Hindlimb muscle (tissue), 1 donor: ENCODE measurements at regions not wholly inside any gene's neighbourhood (a gene's known extent, or its start where the extent isn't known, plus 50 kb on each side); places are given as distances from the start of the nearest gene placed in this dataset.
"Not testable (repeated sequence)": the region's sequence is repeated elsewhere in the genome, so short reads cannot be mapped to it uniquely, and the experiment has no call there.

Source experiments
- DNase-seq: peaks from one replicate; pipeline ENCODE4 v3.0.0-alpha.2; 2013

DNA sequence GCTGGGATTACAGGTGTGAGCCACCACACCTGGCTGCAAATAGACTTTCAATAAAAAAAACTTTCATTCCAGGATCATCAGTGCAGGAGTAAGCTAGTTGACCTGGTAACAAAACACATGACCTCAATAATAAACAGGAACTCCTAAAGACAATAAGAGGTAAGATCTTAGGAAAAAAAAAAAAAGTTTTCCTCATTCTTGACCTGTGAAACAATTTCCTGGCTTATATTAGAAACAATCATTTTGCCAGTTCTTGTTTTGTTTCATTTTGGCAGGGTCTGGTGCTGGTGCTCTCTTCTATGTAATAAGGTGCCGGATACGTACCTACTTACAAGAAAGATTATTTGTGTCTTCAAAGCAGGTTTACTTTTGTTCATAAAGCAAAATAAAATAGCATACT, 90.6 kb upstream of the AMN1 start:
- DNase-seq: no peak

DNA sequence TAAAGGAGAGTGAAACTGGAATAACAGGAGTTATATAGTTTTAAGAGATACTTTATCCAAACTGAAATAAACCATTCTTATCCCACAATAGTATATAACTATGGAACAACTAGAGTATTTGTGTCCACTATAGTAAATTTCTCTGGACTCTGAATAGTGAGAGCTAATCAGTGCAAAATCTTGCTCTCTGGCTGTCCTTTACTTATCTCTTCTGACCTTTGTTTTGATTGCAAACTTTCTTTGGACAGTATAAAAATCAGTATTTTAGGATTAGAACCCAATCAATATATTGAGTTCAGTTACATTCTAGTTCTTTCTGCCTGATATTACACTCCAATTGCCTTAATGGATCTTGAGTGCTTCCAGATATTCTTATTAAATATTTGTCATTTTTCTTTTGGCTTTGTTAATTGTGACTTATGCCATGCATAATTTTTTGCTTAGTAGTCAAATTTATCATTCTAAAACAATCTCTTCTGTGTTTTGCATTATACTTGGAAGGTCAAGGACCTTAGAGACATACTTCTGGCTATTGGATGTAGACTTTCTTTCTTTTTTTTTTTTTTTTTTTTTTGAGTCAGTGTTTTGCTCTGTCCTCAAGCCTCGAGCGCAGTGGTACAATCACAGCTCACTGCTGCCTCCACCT, 89.9 kb upstream of the AMN1 start:
- DNase-seq: no peak

DNA sequence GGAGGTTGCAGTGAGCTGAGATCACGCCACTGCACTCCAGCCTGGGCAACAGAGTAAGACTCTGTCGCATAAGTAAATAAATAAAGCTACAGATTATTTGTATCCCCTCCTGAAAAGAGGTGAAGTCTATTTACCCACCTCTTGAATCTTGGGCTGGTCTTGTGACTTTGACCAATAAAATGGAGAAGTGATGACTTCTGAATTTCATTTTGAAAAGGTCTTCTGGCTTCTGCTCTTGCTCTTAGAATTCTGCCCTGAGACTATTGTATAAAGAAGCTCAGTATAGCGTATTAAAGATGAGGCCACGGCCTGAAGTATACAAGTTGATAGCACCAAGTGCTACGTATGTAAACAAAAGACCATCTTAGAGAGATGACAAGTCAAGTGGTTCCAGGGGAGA, 88.3 kb upstream of the AMN1 start:
- DNase-seq: no peak

DNA sequence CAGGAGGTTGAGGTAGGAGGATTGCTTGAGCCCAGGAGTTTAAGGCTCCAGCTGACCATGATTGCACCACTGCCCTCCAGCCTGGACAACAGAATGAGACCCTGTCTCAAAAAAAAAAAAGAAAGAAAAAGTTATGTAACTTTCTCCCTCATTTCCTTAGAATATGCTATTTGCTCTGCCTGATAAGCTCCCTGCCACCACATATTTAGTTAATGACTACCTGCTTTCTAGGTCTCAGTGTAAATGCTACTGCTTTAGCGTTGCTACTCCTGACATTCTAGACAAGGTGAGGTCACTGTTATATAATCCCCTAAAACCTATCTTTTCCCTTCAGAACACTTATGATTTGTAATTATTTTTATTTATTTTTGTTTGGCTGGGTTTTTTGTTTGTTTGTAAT, 86.3 kb upstream of the AMN1 start:
- DNase-seq: no peak

DNA sequence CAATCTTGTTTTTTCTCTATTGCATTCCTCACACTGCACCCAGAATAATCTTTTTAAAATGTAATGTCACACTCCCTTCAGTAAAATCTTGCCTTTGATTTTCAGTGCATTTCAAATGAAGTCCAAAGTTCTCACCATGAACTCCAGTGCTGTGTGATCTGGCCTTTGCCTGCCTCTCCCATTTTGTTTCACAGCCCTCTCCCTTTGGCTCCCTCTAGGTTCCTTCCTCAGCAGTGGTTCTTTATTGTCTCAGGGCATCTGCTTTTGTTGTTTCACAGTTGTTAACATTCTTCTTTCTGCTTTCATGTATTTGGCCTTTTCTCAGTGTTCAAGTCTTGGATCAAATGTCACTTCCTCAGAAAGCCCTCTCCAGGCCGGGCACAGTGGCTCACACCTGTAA, 84.5 kb upstream of the AMN1 start:
- DNase-seq: no peak

DNA sequence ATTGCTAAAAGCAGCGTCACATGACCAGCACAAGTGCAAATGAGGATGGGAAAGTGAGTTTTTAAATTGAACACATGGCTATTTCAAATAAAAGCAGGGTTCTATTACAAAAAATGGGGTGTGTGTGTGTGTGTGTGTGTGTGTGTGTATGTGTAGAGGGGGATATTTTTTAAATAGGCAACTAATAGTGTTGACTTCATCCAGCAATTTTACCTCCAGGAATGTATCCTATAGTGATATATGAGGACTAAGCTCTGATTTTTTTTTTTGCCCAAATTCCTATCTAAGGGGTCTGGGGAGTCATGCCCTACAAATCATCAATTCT, 78.9 kb upstream of the AMN1 start:
- DNase-seq: no peak

DNA sequence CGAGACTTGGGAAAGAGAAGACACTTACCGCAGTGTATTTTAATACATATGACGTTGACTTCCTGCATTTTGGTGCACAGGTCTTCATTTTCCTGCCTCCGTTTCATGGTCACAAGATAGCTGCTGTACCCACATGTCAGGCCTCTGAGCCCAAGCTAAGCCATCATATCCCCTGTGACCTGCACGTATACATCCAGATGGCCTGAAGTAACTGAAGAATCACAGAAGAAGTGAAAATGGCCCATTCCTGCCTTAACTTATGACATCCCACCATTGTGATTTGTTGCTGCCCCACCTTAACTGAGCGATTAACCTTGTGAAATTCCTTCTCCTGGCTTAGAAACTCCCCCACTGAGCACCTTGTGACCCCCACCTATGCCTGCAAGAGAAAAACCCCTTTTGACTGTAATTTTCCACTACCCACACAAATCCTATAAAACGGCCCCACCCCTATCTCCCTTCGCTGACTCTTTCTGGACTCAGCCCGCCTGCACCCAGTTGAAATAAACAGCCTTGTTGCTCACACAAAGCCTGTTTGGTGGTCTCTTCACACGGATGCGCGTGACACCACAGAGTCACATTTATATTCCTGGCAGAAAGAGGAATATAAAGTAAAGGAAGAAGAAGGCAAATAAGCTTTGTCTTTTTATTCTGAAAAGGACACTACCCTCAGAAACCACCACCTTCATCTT, 78.4 kb upstream of the AMN1 start:
- DNase-seq: not testable (repeated sequence)

DNA sequence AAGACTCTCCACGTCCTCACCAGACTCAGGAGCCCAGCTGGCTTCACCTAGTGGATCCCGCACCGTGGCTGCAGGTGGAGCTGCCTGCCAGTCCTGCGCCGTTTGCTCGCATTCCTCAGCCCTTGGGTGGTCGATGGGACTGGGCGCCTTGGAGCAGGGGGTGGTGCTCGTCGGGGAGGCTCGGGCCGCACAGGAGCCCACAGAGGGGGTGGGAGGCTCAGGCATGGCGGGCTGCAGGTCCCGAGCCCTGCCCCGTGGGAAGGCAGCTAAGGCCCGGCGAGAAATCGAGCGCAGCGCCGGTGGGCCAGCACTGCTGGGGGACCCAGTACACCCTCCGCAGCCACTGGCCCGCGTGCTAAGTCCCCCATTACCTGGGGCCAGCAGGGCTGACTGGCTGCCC, 76.9 kb upstream of the AMN1 start:
- DNase-seq: not testable (repeated sequence)

DNA sequence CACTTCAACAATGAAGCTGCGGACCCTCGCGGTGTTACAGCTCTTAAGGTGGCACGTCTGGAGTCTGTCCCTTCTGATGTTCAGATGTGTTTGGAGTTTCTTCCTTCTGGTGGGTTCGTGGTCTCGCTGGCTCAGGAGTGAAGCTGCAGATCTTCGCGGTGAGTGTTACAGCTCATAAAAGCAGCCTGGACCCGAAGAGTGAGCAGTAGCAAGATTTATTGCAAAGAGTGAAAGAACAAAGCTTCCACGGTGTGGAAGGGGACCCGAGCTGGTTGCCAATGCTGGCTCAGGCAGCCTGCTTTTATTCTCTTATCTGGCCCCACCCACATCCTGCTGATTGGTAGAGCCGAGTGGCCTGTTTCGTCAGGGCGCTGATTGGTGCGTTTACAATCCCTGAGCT, 75.9 kb upstream of the AMN1 start:
- not testable (repeated sequence) for DNase-seq

DNA sequence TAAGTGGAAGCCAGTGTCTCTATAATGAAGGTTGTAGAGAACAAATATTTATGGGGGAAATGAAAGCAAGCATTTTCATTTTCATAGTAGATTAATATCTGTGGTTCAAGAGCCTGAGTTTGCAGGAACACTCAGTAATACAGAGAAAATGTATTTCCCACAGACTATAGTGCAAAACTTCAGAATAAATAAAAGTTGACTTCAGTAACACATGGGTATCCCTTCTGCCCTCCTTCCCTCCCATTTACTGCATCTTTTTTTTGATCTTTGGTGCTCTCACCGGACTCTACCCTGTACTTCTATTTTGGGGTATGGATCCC, 75.3 kb upstream of the AMN1 start:
- DNase-seq: no peak

DNA sequence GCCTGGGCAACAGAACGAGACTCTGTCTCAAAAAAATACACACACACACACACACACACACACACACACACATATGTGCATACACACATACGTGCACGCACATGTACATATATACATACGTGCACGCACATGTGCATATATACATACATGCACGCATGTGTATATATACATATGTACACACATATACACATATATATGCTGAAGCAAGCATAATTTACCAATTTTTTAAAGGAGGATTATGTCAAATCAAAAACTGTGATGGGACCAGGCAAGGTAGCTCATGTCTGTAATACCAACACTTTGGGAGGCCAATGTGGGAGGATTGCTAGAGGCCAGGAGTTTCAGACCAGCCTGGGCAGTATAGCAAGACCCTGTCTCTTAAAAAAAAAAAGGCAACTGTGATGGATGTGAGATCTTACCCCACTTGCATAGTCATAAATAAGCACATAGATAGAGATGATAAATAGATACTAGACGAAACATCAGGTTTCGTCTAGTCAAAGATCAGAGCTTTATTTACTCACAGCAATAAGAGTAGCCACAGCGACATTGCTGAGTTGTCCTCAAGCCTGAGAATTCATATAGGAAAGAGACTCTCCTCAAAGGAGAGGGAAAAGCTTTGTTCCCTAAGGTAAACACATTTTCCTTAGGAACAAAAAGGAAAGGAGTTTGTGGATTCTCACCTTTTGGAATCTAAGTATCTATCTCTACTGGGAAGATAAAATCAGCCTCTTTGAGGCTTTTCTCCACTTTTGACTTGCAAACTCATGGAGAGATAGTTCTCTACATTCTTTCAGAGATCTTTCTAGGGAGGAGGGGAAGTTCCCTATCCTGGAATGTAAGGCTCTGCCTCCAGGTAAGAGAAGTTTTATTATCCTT, 74.7 kb upstream of the AMN1 start:
- DNase-seq: no peak

DNA sequence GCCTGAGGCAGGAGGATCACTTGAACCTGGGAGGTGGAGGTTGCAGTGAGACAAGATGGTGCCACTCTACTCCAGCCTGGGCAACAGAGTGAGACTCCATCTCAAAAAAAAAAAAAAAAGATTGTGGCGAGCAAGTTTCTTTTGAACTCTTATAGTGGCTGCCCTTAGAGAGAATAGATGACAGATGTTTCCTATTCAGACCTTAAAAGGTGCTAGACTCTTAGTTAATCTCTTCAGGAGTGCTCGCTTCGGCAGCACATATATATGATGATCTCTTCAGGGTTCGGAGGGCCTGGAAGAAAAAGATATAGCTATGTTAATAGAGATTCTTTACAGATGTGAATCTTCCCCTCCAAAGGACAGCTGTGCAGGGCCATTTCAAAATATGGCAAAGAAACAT, 73.1 kb upstream of the AMN1 start:
- DNase-seq: no peak

DNA sequence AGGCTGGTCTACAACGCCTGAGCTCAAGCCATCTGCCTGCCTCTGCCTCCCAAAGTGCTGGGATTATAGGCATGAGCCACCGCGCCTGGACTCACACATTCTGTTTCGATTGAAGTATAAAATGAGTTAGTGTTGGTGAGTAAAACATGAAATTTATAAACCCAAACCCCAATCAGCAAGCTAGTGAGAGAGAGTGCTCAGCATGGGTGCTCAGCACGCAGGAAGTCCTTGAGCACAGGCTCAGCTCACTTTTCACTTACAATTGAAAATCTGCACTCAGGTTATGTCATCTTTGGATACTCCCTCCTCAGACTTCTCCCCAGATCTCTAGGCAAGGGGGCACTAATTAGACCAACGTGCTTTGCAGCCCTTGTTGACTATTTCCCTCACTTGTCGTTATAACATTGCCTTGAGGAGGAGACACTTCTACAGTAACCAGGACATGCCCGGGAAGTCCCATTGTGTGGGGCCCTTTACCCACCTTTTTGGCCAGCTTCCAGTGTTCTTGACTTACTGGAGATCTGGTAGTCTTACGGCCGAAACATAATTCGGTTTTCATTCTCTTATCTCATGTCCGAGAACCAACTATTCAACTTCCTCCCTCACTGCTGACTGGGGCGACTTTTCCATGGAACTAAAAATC, 68.5 kb upstream of the AMN1 start:
- no peak for DNase-seq

DNA sequence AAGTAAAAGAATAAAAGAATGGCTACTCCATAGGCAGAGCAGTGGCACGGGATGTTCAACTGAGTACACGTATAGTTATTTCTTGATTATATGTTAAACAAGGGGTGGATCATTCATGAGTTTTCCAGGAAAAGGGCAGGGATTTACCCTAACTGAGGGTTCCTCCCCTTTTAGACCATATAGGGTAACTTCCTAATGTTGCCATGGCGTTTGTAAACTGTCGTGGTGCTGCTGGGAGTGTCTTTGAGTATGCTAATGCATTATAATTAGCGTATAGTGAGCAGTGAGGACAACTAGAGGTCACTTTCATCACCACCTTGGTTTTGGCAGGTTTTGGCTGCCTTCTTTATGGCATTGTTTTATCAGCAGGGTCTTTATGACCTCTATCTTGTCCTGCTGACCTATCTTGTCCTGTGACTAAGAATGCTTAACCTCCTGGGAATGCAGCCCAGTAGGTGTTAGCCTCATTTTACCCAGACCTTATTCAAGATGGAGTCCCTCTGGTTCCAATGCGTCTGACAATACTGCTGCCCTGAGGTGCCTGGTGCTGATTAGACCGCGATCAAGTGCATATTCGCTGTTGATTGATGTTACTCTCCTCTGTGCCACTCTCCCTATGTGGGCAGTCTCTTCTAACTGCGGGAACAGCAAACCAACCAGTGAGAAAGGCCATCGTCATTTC, 67.6 kb upstream of the AMN1 start:
- no peak for DNase-seq

DNA sequence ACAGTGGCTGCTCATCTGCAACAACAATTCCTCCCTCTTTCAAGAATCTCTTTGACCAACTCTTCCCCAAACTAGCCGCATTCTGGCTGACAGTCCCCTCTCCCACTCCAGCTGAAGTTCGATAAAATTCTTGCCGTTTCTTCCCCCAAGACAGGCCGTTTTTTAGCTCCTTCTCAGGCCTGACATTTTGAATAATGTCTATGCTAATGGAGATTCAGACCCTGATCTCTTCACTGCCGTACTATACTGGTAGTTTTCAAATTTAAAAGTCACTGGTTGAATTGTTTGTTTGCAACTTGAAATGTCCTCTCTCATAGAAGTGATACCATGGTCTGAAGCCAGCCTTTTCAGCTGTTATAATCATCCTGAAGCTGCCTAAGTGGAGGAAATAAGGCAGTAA, 65.9 kb upstream of the AMN1 start:
- no peak for DNase-seq

DNA sequence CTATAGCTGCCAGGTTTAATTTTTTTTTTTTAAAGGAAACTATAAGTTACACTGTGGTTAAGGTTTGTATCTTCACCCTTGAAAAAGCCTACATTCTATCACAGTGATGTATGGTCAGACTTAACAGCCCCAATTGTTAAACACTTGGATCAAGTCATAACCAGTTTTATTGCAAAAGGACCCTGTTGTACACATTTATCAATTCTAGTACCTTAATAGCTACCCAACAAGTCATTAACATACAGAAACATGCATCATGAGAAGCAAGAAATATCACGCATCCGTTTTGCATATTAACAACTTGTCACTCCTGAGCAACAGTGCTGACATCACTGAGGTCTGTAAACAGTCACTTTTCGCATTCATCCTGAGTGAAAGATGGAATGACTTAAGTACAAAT, 62.4 kb upstream of the AMN1 start:
- DNase-seq: not testable (repeated sequence)

DNA sequence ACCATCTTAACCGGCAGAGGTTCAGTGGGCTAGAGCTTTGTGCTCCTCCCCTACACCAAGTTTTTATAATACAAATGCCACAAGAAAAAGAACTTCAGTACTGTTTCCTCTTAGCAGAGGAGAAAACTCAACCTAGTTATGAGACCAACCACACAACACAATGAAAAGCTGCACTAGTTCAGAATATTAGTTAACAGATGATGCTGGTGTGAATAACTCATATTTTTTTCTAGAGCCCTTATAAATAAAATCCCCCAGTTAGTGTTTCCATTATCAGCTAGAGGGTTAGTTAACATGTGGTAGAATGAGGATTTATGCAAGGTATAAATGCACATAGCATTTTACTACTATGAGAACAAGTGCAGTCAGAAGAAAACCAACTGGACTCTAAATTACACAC, 61.9 kb upstream of the AMN1 start:
- DNase-seq: no peak

DNA sequence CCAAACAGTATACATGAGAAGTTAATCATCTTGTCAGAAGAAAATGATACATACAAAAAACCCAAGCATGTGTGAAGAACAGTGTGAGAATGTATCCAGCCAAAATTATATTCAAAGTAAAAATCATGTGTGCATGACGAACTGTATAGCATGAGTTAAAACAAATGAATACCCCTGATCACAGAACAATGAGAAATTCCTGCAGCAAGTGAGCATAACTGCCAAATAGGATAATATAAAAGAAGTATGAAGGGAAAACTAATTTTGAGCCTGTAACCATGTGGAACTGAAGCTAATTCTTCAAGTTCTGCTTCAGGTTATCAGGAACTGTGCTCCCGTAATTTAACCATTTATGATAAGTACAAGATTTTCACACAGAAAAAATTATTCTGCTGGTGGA, 56.5 kb upstream of the AMN1 start:
- DNase-seq: no peak

DNA sequence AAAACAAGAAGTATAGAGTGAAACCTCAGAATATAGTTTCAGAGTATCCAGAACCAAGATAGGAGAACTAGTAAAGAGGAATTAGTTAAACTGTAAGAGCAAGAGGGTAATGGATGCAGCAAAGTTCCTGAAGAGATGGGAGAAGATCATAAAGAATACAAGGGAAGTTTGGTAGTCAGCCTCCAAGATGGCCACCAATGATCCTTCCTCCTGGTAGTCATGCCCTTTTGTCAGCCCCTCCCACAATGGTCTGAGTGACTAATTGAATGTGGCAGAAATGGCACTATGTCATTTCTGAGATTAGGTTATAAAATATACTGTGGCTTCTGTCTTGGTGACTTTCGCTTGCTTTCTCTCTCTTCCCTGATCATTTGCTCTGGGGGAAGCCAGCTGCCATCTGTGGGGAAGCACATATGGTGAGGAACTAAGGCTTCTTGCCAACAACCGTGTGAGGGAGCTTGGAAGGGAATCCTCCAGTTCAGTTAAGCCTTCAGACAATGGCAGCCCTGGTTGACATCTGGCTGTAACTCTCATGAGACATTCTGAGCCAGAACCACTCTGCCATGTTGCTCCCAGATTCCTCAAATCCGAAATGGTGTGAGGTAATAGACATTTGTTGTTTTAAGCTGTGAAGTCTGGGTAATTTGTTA, 55.3 kb upstream of the AMN1 start:
- no peak for DNase-seq

DNA sequence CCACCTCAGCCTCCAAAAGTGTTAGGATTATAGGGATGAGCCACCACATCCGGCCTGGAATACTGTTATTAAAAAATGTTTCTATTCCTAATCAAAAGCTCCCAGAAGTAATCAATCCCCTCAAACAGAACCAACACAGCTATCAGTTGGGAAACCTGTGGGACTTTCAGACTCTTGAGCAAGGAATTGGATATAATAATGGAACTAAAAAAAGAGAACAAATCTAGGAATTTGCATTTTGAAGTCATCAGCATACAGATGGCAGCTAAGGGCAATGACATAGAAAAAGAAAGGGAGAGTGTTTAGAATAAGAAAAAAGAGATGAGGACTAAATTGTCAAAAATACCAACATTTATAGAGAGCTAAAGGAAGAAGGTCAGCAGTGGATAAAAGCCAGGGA, 54.7 kb upstream of the AMN1 start:
- no peak for DNase-seq

DNA sequence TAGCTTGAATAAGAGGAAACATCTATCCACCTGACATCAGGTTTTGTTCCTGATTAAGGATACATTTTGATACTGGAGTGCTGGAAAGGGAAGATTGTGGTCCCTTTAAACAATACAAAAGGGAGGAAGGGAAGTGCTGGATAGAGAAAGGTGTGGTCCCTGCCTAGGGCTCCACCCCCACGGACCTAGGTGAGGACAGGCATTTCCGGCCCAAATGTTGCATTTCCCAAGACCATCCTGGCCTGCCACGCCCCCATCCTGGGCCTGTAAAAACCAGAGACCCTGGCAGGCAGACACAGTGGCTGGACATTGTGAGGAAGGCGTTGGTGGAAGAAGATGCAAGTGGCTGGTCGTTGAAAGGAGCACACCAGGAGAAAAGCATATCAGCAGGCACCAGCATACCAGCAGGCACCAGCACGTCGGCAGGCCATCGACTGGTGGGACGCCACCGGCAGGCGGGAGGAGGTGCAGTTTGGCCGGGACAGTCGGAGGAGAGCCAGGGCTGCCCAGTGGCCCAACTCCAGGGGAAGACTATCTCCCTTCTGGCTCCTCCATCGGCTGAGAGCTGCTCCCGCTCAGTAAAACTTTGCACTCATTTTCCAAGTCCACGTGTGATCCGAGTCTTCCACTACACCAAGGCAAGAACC, 53.2 kb upstream of the AMN1 start:
- no peak for DNase-seq

DNA sequence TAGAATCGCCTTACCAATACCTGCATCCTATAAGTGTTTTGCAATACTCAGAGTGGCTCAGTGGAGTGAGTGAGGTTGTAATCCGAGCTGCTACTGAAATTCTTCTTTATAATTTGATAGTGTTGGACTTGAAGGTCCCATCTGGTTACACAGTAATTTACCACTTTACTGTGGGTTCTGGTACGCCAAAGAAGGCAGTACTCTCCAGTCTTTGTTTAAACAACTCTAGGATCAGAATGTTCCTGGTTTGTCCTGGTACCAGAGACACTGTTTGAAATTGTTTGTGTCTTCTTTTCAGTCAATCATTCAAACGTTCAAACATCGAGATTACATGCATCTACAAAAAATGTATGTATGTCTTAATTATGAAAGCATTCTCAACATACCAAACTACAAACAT, 51.3 kb upstream of the AMN1 start:
- no peak for DNase-seq
